ENCODE measurements at regions not wholly inside any gene's neighbourhood (a gene's known extent, or its start where the extent isn't known, plus 50 kb on each side); places are given as distances from the start of the nearest gene placed in this dataset.

GRCh38 chr9:86724529-86724928, 222.8 kb downstream of the GAS1 start:
- TF ChIP-seq CTCF (IDR thresholded peaks at IDR 0.05): no peak
- H3K27ac Mint-ChIP-seq: no peak overlapping the region
- no peaks in the 10 kb centered on the region for H3K36me3 Mint-ChIP-seq (ENCODE audit: low read depth)
- no peaks in the 10 kb centered on the region for H3K27me3 Mint-ChIP-seq
- intact Hi-C loops (cut with micrococcal nuclease): no loop called here
- POLR2A ChIA-PET: no interaction called here
- ATAC-seq (ENCODE audit: low read depth): no peak
- no peaks in the 10 kb centered on the region for H3K9me3 Mint-ChIP-seq
- no peak for DNase-seq
- CTCF ChIA-PET: no interaction called here
- H3K4me1 Mint-ChIP-seq: no peaks in the 10 kb centered on the region
- no peak overlapping the region for H3K4me3 Mint-ChIP-seq

- Mint-ChIP-seq H3K36me3 (ENCODE audit: low read depth) (no peaks in the 10 kb centered on the region), H3K27ac (no peak overlapping the region), H3K9me3 (no peaks in the 10 kb centered on the region), H3K4me3 (no peak overlapping the region), H3K4me1 (no peaks in the 10 kb centered on the region), H3K27me3 (no peaks in the 10 kb centered on the region)
- intact Hi-C loops (cut with micrococcal nuclease): no loop called here
- ATAC-seq (ENCODE audit: low read depth) (no peak), DNase-seq (no peak)
- POLR2A ChIA-PET: no interaction called here
- TF ChIP-seq CTCF (IDR thresholded peaks at IDR 0.05): no peak
- CTCF ChIA-PET: no interaction called here
Measured at GRCh38 chr9:86723346-86723745, 224.0 kb downstream of the GAS1 start.

- no peaks in the 10 kb centered on the region for H3K4me1 Mint-ChIP-seq
- ChIA-PET POLR2A (no interaction called here), CTCF (no interaction called here)
- no peak for ATAC-seq (ENCODE audit: low read depth)
- H3K27me3 Mint-ChIP-seq: no peaks in the 10 kb centered on the region
- no peak overlapping the region for H3K4me3 Mint-ChIP-seq
- no peaks in the 10 kb centered on the region for H3K9me3 Mint-ChIP-seq
- no peaks in the 10 kb centered on the region for H3K36me3 Mint-ChIP-seq (ENCODE audit: low read depth)
- intact Hi-C loops (cut with micrococcal nuclease): no loop called here
- H3K27ac Mint-ChIP-seq: no peak overlapping the region
- TF ChIP-seq CTCF (IDR thresholded peaks at IDR 0.05): no peak
- no peak for DNase-seq
Measured at GRCh38 chr9:86722706-86723075, 224.6 kb downstream of the GAS1 start.

GRCh38 chr9:86721843-86722705, 225.2 kb downstream of the GAS1 start:
- H3K27me3 Mint-ChIP-seq: no peaks in the 10 kb centered on the region
- no peaks in the 10 kb centered on the region for H3K9me3 Mint-ChIP-seq
- no peak for TF ChIP-seq CTCF (IDR thresholded peaks at IDR 0.05)
- H3K27ac Mint-ChIP-seq: no peak overlapping the region
- no peaks in the 10 kb centered on the region for H3K36me3 Mint-ChIP-seq (ENCODE audit: low read depth)
- ChIA-PET CTCF (no interaction called here), POLR2A (no interaction called here)
- H3K4me3 Mint-ChIP-seq: no peak overlapping the region
- DNase-seq (no peak), ATAC-seq (ENCODE audit: low read depth) (no peak)
- intact Hi-C loops (cut with micrococcal nuclease): no loop called here
- no peaks in the 10 kb centered on the region for H3K4me1 Mint-ChIP-seq

- no peaks in the 10 kb centered on the region for H3K9me3 Mint-ChIP-seq
- ATAC-seq (ENCODE audit: low read depth): no peak
- H3K27me3 Mint-ChIP-seq: no peaks in the 10 kb centered on the region
- no peaks in the 10 kb centered on the region for H3K36me3 Mint-ChIP-seq (ENCODE audit: low read depth)
- intact Hi-C loops (cut with micrococcal nuclease): no loop called here
- ChIA-PET CTCF (no interaction called here), POLR2A (no interaction called here)
- H3K4me1 Mint-ChIP-seq: no peaks in the 10 kb centered on the region
- no peak overlapping the region for H3K4me3 Mint-ChIP-seq
- no peak for DNase-seq
- no peak for TF ChIP-seq CTCF (IDR thresholded peaks at IDR 0.05)
- H3K27ac Mint-ChIP-seq: no peak overlapping the region
Measured at GRCh38 chr9:86721226-86721781, 226.0 kb downstream of the GAS1 start.
